ENCODE measurements at regions not wholly inside any gene's neighbourhood (a gene's known extent, or its start where the extent isn't known, plus 50 kb on each side); places are given as distances from the start of the nearest gene placed in this dataset.

DNA sequence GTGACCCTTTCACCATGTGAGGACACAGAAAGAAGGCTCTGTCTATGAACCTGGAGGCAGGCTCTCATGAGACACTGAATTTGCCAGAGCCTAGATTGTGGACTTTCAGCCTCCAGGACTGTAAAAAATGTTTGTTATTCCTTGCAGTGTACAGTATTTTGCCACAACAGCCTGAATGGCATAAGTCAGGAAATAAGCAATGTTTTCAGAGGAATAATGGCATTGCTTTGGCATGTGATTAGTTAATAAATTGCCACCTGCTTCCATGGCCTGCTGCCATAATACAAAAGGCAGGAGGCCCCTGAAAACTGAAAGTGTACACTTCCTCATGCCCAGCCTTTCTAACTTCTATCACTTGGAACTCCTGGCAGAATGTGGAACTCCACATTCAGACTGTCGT lies 408.1 kb downstream of the GADD45G start:
- DNase-seq (ENCODE audit: low spot score) (no peak), FAIRE-seq (no peak)

DNA sequence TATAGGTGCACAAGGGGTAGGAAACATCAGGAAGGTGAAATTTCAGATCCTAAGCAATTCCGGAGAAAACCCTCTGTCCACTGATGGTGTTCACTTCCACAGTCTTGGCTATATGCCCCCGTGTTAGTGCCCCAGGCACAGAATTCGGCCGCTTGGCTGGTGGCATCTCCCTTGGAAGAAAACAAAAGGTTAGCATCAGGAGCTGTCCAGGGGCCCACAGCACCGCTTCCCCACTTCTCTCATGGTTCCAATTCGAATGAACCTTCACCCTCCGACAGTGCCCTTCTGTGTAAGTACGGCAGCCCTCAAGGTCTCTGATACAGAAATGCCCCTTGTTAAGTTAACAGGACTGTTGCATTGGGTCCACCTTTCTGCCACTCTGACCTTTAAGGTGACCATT lies 409.0 kb downstream of the GADD45G start:
- FAIRE-seq = no peak
- no peak for DNase-seq (ENCODE audit: low spot score)

DNA sequence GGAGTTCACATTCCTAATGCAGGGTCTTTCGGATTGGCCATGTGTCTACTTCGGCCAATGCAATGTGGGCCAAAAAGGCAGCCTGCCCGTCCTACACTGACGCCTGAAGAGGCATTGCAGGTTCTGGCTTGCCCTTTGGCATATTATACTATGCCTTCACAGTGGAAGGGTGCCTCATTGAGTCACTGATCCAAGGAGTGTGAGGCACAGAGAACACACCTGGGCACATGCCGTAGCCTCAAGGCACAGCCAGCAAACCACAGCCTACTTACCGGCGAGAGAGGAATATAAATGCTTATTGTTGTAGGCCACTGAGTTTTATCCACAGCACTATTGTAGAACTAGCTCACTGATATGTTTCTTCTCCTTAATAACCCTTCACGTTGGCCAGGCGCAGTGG lies 409.6 kb downstream of the GADD45G start:
- FAIRE-seq (no peak), DNase-seq (ENCODE audit: low spot score) (no peak)

DNA sequence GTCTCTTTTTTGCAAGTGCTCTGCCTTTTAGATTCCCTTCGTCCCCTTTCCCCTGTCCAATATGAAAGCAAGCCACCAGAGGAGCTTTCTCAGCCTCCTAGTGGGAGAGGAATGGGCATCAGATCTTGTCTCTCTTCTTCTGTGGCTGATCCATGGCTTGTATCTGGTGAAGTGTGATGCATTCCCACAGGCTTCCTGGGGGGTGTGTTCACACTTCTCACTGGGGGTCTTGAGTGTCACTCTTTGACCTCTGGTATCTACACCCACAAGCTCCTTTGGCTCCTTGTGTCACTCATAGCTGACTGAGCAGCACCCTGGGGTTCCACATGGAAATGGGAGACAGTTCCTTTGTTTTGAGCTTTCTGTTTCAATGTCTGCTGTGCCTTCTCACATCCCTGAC lies 411.5 kb downstream of the GADD45G start:
- FAIRE-seq (no peak), DNase-seq (ENCODE audit: low spot score) (no peak)

DNA sequence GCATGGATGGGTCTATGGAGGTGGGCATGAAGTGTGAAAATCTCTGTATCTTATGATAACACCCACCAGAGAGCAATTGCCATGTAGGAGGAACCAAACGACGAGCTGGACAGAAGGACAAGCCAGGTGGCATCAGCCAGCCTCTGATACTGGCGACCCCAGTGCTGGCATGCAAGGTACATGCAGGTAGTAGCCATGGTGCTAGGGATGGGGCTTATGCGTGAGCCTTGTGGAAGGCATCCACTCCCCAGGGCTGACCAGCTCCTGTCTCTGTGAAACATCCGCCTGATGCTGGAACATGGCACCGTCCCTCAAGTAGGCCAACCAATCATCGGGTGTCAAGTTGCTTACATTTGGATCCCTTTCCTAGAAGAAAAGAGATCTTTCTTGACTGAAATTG lies 412.9 kb downstream of the GADD45G start:
- DNase-seq (ENCODE audit: low spot score) = no peak
- FAIRE-seq = no peak

DNA sequence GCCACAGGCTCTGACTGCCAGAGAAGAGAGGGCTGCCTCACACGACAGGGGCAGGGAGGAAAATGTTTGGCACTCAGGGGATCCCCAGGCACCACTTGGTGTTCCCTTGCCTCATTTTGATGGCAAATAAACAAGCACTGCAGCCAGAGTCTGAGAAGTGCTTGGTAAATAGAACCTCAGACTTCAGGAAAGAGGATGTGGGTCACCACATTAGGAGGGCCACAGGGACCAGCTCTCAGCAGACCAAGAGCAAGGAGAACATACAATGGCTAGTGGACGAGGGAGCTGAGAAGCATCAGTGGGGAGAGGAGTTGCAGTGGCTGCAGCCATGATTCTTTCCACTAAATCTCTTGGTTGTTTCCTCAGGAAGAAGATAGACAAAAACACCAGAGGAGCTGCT lies 413.9 kb downstream of the GADD45G start:
- FAIRE-seq (no peak), DNase-seq (ENCODE audit: low spot score) (no peak)

DNA sequence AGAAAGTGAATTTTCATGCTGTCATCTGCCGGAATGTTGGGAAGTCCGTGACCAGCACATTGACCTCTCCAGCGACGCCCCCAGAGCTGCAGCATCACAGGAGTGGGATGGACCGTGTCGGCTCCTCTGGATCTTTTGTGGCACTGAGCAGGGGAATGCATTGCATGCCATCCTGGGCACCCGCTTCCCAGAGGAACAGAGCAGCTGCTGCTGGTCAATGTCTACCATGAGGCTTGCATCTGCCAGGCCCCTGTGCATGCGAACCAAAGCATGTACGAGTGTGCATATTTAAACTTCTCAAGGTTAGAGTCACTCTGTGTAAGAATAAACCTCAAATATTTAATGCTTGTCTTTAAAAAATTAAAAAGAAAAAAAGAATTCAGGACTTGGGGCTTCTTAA lies 414.8 kb downstream of the GADD45G start:
- FAIRE-seq = no peak
- no peak for DNase-seq (ENCODE audit: low spot score)

DNA sequence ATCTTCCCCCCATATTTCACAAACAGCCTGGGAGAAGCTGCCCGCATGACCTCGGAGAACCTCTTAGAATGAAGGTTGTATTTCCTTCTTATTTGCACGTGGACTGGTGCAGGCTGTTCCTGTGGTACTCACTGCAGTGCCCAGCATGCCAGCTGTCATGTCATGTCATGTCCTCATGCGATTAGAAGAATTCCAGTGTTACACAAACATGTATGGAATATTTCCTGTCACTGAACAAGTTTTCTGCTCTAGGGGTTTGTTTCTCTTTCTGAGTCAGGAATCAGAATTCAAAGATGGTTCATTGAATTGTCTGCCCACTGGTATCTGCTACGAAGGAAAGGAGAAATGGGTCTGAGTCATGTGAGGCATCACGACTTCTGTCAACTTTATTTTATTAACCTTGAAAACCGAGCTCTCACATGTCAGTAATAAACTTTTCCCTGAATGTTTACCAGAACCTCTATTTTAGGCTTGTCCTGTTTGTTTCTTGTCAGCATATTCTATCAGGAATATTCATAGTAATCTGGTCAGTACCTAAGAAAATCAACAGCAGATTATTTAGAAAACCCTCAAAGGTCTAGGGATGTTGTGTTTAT lies 415.6 kb downstream of the GADD45G start:
- DNase-seq (ENCODE audit: low spot score) = no peak
- FAIRE-seq = no peak

DNA sequence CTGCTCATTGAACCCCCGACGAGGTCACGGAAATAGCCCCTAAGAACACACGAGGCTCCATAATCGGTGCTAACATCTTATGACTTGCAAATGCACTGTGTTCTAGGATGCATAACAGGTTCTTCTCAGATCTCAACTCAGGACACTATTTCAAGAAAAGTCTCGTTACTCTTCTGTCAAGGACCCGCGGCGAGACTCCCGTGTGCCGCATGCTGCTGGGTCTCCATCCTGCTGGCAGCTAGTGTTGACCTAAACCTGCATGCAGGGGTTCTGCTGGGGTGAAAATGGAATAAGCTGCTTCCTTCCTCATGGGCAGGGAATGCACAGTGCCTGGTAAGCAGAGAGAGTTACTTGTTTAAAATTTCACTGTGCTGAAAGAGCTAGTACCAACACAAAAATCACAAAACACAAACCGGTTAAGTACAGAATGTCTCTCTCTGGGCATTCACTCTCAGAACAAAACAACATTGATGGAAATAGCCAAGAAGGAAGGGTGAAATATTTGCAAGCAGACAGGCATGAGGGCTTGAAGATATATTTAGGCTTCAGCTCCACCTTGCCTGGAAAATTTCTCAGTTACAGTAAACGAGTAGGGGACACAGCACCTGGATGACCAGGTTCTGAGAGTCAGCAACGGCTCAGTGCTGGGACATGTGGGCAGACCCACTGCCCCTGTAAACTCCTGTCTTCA lies 416.5 kb downstream of the GADD45G start:
- FAIRE-seq = no peak
- no peak for DNase-seq (ENCODE audit: low spot score)

DNA sequence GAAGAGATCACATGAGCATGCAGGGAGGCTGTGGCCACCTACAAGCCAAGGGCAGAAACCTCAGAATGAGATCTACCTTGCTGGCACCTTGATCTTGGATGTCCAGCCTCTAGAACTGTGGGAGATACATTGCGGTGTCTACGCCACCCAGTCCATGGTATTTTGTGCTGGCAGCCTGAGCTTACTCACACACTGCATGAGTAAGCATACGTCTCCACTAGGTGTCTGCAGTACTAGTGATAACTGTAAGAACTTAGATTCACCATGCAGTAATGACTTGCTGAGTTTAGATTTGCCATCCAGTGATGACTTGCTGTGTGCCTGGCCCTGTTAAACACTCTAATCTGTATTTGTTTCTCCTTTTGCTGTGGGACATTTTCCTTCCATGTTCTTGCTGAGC lies 417.7 kb downstream of the GADD45G start:
- DNase-seq (ENCODE audit: low spot score) (no peak), FAIRE-seq (no peak)

DNA sequence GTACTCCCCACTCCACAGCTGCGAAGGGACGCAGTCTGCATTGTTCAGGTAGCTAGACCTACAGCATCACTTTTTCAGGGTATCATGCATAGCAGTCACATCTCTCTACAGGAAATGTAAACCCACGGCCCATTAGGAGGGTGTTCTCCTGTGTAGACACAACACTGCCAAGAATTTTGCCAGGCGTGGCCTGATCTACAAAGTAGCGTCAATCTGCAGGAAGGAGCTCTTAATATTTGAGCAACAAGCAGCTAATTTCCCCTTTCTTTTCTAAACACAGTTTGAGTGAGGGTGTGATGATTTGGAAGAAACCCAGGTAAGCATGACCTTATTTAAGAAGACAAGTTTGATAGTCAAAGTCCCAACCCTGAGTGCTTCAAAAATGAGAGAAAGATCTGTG lies 419.0 kb downstream of the GADD45G start:
- DNase-seq (ENCODE audit: low spot score) (no peak), FAIRE-seq (no peak)

DNA sequence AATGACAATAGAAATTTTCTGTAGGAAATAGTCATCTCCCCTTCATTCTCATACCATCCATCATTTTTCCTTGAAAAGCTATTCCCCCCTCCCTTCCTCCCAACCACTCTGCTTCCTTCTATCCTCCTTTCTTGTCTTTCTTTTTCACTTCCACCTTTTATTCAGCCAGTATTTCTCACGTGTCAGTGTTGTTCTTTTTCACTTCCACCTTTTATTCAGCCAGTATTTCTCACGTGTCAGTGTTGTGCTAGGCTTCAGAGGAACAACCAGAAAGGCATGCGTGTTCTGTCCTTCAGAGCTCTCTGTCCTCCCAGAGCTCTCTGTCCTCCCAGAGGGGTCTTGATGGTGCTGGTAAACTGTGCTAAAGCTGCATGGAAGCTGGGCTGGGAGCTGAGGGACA lies 419.6 kb downstream of the GADD45G start:
- no peak for FAIRE-seq
- no peak for DNase-seq (ENCODE audit: low spot score)

DNA sequence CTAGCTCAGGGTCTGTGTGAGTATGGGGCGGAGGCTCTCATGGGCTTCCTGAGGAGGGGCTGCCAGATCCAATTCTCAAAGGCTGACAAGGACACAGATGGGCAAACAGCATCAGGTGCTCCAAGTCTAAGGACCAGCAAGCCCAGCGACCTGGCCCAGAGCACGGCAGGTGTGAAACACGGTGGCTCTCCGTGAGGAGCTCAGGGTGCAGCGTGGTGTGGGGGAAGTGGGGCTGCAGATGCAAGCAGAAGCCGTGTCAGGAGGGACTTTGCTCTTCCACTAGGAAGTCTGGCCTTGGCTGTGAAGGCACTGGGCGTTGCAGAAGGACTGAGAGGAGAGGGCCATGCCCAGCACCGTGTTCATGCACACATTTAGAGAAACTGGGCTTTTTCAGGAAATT lies 420.0 kb downstream of the GADD45G start:
- DNase-seq (ENCODE audit: low spot score) (no peak), FAIRE-seq (no peak)

DNA sequence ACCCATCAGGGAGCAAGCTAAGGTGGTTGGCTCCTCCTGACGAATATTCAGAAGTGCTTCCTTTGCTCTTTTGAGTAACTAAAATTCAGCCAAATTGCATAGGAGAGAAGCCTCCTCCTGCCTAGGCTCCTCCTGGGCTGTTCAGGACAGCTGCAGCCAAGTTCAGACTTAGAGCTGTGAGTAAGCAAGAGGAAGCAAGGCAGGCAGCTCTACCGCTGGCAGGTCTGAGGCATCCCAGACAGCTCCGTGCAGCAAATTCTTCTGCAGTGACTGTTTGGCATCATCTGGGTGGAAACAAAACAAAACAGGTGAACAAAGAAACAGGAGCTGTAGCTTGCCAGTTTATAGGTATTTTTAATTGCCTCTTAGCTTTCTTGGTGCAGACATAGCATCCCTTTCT lies 421.0 kb downstream of the GADD45G start:
- FAIRE-seq (no peak), DNase-seq (ENCODE audit: low spot score) (no peak)

DNA sequence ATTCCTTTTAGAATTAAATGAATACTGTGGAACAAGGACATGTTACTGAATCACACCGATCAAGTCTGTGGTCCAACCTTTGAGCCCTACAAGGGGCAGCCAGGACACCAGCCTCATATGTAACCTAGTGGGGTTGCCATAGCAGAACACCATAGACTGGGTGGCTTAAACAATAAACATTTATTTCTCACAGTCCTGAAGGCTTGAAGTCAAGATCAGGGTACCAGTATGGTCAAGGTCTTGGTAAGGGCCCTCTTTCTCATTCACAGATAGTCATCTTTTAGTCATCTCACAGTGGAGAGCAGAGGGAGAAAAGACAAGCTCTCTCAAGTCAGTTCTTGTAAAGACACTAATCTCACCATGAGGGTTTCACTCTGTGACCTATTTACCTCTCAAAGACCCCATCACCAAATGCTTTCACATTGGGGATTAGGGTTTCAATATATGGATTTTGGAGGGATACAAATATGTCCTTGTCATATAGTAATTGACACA lies 422.5 kb downstream of the GADD45G start:
- no peak for DNase-seq (ENCODE audit: low spot score)
- no peak for FAIRE-seq

DNA sequence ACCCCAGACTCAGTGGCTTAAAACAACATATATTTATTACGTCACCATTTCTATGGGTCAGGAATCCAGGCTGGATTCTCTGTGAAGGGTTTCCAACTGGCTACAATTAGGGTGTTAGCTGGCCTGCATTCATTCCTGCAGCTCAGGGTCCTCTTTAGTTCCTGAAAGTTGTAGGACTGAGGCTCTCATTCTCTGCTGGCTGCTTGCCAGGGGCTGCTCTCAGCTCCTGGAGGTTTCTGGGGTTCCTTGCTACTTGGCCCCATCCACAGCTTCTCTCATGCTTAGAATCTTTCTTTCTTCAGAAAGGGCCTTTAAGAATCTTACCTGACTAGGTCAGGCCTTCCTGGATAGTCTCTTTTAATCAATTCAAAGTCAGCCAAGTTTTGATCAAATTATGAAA lies 424.6 kb downstream of the GADD45G start:
- FAIRE-seq (no peak), DNase-seq (ENCODE audit: low spot score) (no peak)

DNA sequence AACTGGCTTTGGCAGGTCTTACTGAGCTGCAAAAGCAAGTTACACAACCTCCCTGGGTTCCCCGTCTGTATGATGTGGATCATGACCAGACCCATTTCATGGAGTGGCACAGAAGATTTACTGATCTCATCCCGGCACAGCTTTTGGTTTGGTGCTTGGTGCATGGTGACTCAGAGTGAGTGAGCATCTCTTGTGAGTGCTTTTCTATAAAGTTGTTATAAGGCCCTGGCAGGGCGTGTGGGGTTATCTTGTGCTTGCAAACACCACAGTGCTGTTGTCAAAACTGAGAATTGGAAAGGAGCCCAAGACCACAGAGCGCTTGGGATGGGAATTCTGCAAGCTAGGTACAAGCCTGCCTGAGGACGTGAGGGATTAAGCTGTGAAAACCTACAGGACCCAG lies 425.2 kb downstream of the GADD45G start:
- no peak for DNase-seq (ENCODE audit: low spot score)
- no peak for FAIRE-seq

DNA sequence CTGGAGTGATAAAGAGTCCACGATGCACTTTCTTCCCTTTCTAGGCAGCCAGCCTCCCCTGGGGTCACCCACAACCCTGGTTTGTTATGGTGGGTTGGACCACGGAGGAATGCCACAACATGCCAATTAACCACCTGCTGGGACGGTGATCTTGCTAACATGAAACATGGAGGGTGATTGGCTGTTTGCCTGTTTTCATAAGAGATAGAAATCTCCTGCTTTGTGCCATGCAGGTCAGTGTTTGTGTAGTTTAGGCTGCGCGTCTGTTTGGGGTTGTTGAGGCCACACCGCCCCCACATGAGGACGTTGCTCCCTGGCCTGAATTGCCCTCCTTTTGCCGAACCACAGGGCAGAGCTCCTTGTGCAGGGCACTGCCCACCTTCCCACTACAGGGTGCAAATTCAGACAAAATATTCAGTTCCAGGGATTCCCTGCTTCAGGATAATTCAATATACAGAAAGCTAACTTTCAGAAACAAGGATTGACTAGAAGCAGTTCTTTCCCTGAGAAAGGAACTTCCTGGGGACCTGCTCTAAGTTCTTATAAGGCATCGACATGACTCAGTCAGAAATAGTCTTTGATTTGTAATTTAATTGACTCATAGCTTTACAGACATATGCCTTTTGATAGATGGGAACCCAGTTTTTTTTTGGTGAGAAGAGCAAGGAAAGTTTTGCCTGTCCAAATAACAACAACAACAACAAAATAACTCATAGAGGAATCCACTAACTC lies 427.6 kb downstream of the GADD45G start:
- DNase-seq (ENCODE audit: low spot score) (no peak), FAIRE-seq (no peak)

DNA sequence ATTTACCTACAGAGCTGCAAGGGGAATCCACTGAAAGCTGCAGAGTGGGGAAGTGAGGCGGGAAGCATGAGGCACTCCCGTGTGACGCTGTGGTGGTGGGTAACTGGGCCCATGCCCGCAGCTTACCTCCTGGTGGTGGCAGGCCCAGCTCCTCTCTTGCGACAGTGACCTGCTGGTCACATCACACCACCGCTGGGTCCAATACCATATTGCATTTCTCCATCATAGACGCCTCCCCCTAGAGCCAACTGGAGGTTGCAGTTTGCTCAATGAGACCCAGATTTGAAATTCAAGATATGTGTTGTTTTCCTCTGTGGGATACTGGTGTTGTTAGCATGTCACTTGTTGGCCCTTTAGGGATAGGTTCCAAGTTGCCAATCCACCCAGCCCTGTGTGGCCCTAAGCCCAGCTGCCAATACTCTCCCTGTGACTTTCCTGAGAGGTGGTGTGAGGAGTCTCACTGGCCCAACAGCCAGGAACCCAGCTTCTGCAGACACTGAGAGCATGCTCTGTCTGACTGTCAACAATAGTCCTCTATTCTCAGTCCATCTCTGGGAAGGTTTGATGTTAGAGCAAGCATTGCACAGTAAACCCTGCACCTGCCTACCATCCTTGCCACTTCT lies 428.3 kb downstream of the GADD45G start:
- FAIRE-seq = no peak
- DNase-seq (ENCODE audit: low spot score) = no peak

DNA sequence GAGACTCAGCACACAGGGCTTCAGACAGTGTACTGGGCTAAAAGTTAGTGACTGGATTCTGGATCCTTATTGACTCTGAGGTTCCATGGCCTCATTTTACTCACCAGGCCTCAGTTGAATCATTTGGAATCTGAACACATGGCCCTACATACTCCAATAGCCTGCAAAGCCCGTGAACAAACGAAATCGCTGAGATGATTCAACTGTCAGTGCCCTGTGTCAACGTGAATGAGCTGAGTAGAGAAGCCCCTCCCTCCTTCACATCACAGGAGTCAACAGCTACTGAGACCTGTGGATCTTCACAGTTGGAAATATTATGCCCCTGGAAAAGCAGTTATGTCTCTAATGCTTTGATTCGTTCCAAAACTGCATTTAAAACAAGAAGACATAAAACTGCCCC lies 429.3 kb downstream of the GADD45G start:
- no peak for FAIRE-seq
- DNase-seq (ENCODE audit: low spot score) = no peak

DNA sequence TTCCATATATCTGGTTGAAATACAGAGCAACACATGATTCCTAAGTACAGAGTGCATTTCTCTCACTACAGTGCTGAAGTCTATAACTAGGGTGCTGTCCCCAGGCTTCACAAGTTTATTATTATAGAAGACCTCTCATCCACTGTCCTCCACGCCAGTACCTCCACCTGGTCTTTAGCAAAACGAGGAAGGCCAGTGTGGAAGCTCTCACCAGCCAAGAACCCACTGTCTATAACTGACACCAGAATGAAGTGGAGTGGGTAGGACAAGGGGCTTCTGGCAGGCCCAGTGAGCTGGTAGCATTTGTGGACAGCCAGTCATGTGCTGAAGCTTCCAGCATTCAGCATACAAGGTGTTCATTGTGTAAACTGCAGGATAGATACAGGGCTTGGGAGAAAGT lies 430.7 kb downstream of the GADD45G start:
- FAIRE-seq (no peak), DNase-seq (ENCODE audit: low spot score) (no peak)

DNA sequence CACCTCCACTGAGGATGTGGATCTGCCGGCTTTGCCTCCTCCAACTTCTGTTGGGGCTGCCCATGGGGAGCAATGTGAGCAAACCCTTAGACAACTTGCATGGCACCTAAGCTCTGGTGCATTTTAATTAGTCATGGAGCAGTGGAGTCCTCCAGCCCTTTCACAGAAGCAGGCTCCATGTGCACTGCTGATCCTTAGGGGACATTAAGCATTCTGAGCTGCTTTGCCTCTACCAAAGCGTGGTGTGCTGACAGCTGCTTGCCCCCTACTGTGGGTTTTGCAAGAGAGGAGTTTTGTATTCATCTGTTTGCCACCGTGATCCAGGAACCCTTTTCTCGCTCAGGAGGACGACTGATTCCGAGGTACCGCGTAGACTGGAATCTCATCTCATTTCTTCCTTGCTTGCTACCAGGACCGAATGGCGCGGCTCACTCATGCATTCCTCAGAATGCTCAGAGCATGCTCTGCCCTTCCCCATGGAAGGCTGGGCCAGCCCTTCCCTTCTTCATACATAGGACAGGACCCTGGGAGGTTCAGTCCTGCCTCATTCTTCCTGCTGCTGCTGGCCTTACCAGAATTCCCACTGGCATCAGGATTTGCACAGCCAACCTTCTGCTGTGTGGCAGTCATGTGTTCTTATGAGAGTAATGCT lies 432.5 kb downstream of the GADD45G start:
- DNase-seq (ENCODE audit: low spot score) (no peak), FAIRE-seq (no peak)

Data from RCC 7860 (cell line).